GM12864 (cell line): ENCODE measurements at regions not wholly inside any gene's neighbourhood (a gene's known extent, or its start where the extent isn't known, plus 50 kb on each side); places are given as distances from the start of the nearest gene placed in this dataset.

Experiments used
- DNase-seq: peaks from one replicate; pipeline ENCODE4 v3.0.0-alpha.2; 2011; ENCODE audit warnings: low read depth
- H3K4me3 ChIP-seq: 2 replicates; pipeline ENCODE4 v1.5.1; 2011; ENCODE audit warnings: mild to moderate bottlenecking, low read depth, low read length, control low read depth
- CTCF ChIP-seq: IDR thresholded peaks from 2 replicates; pipeline ENCODE4 v1.5.1; 2011; ENCODE audit warnings: low read depth, mild to moderate bottlenecking, moderate library complexity, low read length, control low read depth, inconsistent platforms; ENCODE audit errors: missing control alignments

GRCh38 chr5:120231563-120231962, 232.5 kb upstream of the PRR16 start:
- no peak for DNase-seq

DNA sequence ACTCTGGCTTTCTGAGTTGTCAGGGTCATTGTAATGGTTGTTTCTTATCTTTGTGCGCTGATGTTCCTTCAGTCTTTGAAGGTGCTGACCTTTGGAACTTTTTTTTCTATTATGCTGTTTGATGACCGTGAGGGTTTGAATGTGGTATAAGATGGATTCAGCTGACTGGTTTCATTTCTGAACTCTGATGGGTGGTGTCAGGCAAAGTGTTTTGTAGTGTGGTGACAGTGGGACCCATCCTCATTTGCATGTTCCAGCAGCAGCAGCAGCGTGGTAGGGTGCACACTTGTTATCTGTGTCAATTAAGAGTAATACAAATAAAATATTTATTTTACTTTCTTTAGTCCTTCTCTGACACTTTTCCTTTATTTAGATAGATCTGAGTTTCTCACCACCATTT, 227.7 kb upstream of the PRR16 start:
- no peak for TF ChIP-seq CTCF
- no peak overlapping the region for H3K4me3 ChIP-seq
- DNase-seq: no peak

More at GRCh38 chr5:120231563-120231962, 232.5 kb upstream of the PRR16 start:
- no peak for TF ChIP-seq CTCF
- no peak overlapping the region for H3K4me3 ChIP-seq

- H3K4me3 ChIP-seq: no peak overlapping the region
- no peak for TF ChIP-seq CTCF
- no peak for DNase-seq
Measured at GRCh38 chr5:120239086-120239485, 225.0 kb upstream of the PRR16 start.

- DNase-seq: no peak
- no peak overlapping the region for H3K4me3 ChIP-seq
- TF ChIP-seq CTCF: no peak
Measured at GRCh38 chr5:120240706-120241105, 223.4 kb upstream of the PRR16 start.

GRCh38 chr5:120241400-120241799, 222.7 kb upstream of the PRR16 start:
- no peak for TF ChIP-seq CTCF
- H3K4me3 ChIP-seq: no peak overlapping the region
- no peak for DNase-seq

DNA sequence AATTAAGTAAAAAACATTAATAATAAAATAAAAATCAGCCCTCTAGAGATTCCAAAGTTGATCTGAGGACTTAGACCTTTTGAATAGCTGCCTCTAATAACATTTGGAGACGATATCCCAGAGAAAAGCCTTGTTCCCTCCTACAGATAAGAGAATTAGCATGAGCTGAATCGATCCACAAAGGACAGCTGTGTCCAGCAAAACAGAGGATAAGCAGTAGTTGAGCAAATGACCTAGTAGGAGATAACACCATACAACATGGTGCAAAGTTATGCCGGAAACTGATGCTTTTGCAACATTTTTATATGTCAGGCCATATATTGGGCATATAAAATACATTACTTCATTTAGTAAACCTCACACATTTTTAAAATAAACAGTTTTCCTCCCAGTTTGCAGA, 212.2 kb upstream of the PRR16 start:
- no peak for TF ChIP-seq CTCF
- H3K4me3 ChIP-seq: no peak overlapping the region
- DNase-seq: no peak

GRCh38 chr5:120252839-120253238, 211.3 kb upstream of the PRR16 start:
- no peak overlapping the region for H3K4me3 ChIP-seq
- no peak for DNase-seq
- TF ChIP-seq CTCF: no peak
